ENCODE measurements at regions not wholly inside any gene's neighbourhood (a gene's known extent, or its start where the extent isn't known, plus 50 kb on each side); places are given as distances from the start of the nearest gene placed in this dataset.

DNA sequence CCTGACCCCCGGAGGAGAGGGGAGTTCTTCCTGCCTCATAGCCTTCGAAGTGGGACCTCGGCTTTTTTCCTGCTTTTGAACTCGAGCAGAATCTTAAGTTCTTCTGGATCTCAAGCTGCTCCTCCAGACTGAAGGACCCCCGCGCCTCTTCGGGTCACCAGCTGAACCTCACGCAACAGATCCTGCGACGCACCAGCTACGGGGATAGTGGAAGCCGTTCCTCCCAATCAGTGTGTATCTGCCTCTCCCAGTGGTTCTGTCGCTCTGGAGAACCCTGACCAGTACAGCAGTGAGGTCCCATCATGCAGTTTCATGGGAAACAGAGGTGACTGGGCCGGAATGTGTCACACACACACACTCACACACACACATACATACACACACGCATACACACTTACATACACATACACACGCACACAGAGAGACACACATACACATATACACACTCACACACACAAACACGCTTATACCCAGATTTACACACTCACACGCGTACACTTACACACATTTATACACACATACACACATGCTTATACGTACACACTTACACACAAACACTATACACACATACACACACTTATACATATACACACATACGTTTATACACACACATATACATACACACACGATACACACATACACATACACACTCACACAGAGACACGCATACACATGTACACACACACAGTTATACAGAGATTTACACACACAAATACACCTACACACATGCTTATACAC, 170.0 kb downstream of the TTLL2 start:
- DNase-seq = no peak

DNA sequence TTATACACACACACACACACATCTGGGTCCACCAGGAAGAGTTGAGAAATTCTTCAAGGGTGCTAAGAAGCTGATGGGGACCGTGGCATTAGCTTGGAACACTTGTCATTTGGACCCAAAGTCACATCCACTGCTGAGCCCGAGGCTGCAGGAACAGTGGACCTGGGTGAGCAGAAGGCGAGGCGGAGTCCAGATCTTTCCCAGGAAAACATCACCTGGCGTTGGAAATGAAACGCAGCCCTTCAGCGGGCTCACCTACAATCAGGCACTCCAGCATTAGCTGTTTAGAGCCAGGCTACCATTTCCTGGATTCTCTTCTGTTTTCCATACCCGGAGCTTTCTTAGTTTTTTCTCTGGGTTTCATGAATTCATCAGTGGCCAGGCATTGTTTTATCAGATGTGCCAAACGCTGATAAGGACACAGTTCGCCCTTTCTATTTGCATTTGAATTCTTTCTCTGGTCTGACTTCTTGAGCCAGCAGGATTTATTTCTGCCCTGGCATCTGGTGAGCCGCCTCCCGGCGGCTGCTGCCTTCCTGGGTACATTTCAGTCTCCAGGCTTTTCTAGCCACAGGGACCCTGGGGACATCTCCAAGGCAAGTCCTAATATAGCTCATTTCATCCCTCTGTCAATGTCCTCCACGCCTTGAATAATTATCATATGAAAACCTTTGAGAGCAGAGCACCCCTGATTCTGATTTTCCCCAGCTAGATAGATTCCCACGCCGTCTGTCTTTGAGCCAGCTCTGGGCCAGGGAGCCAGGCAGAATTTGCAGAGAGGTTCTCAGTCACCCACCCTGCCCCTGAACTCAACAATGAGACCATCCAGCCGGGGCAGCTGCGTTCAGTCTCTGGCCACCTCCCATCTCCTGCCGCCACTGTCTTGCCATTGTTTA, 170.9 kb downstream of the TTLL2 start:
- no peak for DNase-seq

DNA sequence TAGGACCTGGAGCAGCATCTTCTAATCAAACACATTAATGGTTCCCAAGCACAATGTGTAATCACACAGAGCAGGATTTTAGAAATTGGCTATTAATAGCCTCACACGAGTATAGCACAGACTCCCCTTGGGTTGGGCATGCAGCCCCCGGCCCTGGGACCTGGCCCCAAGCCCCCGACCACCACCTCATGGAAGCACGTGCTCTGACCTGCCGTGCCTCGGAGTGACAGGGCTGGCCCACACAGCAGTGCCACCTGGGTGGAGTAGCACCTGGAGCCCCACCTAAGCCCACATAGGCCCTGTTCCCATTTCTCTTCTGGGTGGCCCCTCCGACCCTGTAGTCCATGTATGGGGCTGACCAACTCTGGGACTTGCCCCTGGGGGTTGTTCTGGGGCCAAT, 171.8 kb downstream of the TTLL2 start:
- DNase-seq = no peak

DNA sequence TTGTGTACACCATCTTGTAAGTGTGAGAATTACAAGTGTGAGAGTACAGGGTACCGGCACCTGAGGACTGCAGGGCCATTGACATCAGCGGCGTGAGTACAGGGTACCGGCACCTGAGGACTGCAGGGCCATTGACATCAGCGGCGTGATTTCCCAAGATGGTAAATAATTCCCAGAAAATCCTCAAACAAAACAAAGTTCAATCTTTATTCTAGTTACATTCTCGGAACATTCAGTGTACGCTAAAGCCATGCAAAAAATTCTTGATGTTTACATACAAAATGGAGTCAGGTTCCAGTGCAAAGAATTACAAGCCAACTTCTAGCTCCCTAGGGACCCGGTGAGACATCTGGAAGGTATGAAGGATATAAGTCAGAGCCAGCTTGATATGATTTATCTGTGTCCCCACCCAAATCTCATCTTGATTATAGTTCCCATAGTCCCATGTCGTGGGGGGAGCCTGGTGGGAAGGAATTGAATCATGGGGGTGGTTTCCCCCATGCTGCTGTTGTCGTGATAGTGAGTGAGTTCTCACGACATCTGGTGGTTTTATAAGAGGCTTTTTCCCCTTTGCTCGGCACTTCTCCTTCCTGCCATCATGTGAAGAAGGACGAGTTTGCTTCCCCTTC, 172.7 kb downstream of the TTLL2 start:
- DNase-seq = no peak

DNA sequence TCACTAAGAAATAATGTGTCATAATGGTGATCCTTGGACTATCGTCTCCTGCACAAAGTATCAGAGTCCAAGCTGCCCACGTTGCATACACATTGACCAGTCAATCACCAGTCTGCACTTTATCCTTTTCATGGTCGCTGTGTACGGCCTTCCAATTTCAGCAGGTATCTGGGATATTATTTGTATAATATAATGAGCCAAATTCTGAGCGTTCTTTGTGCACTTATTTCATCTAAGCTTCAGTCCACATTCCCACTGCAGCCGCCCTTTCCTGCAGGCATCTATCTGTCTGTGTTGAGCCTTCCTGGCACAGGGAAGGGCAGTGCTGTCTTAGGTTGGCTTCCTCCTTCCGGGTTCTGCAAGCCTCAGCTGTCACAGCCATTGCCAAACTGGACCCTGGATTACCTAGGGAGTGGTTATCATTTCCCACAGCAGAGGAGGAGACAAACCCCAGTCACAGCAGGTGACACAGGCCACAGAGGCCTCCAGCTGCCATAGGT, 174.3 kb downstream of the TTLL2 start:
- DNase-seq = no peak

DNA sequence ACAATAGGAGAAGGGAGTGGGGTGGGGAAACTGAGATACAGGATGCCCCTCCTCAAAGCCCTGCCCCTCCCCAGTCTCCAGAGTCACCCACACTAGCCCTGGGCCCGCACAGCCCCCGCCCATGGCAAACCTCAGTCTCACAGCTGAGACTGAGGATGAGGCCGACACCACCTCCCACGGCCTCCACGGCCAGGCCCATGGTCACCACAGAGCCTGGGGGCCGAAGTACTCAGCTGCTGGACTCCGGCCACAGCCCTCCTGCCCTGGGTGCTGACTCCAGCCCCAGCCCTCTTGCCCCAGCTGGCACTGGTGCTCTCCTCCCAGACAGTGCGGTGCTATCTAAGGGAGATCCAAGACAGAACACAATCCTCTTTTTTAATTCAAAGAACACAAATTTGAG, 176.1 kb downstream of the TTLL2 start:
- no peak for DNase-seq

DNA sequence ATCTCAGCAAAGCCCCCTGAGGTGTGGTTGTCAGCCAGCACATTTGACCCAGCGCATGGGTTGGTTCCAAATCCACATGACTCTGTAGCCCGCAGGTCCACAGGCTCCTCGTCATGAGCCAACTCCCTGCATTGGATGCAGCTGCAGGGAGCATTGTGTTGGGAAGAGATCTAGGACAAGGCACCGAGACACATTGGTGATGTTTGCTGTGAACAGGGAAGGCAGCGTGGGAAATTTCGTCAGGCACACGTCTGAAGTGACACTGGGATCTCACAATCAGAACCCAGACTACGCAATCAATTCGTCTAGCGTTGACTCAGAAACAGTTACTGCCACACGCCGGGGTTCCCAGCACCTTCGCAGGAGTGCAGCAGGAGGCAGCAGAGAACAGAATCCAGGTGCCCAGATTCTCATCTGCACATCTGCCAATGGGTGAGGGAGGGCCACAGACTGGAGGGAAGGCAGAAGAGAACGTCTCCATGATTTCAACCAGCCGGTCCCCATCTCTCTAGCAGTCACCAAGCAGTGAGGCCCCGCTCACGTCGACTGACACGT, 177.0 kb downstream of the TTLL2 start:
- no peak for DNase-seq

DNA sequence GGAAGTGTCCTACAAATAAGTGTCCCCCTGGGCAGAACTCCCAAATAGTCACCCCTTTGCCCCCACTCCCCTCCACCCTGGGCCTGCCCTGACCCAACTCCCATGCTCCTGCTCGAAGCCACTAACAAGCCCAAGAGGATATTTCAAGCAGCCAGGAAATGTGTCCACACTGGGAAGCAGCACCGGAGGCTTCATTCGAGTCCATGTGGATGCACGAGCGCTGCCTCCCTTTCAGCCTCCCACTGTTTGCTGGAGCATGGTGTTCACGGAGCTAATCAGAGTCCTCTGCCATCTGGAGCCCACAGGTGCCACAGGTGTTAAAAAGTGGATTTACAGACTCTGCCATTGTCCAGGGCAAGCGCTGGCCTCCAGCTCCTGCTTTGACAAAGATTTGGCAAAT, 177.6 kb downstream of the TTLL2 start:
- DNase-seq = no peak

DNA sequence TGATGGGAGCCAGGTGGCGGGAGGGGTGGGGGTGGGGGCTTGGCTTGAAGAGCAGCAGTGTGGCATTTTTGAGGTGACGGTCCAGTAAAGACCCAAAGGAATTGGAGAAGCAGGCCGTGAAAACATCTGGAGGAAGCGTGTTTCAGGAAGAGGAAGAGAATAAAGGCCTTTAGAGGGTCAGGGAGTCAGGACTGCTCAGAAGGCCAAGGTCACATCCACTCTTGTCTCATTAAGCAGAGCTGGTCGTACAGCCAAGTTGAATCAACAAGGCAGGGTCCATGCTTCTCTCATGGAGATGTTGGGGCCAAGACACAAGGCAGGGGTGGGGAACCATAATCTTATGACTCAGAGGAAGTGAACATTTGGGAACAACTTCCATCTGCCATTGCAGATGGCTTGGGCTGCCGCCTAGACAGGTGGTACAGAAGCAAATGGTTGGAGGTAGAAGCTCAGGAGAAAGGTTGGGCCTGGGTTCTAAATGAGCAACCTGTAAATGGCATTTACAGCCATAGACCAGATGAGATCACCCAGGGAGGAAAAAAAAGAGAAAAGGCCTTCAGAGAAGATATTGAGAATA, 179.6 kb downstream of the TTLL2 start:
- no peak for DNase-seq

DNA sequence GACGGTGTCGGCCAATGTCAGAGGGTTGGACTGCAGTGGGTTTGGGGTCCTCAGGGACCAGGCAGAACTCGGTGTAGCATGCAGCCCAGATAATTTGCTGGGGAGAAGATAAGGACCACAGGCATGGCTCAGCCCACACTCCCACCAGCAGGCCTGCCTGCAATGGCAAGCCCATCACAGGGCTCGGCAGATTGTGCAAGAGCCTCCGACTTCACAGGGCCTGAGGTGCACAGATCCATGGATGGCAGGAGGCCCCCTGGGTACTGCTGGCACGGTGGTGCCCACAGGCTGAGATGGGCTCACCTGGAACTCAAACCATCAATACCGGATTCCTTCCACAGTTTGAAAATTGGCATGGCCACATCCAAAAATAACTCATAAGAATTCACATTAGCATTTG, 180.3 kb downstream of the TTLL2 start:
- DNase-seq = no peak

DNA sequence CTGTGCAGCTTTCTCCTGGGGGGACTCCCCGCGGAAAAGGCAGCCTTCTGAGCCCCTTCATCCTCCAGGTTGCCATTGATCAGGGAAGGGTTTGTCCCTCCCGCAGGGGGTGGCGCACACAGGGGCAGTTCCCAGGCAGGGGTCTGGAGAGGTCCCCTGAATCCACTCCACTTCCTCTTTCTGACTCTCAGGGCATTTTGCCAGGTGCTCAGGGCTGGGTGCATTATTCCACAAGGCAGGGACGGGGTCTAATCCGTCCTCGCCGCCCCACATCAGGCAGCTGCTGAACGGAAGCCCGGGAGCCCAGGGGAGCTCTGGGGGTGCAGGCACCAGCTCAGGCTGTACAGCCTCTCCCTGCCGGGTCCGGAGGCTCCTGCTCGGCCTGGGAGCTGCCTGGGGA, 180.9 kb downstream of the TTLL2 start:
- DNase-seq = no peak

DNA sequence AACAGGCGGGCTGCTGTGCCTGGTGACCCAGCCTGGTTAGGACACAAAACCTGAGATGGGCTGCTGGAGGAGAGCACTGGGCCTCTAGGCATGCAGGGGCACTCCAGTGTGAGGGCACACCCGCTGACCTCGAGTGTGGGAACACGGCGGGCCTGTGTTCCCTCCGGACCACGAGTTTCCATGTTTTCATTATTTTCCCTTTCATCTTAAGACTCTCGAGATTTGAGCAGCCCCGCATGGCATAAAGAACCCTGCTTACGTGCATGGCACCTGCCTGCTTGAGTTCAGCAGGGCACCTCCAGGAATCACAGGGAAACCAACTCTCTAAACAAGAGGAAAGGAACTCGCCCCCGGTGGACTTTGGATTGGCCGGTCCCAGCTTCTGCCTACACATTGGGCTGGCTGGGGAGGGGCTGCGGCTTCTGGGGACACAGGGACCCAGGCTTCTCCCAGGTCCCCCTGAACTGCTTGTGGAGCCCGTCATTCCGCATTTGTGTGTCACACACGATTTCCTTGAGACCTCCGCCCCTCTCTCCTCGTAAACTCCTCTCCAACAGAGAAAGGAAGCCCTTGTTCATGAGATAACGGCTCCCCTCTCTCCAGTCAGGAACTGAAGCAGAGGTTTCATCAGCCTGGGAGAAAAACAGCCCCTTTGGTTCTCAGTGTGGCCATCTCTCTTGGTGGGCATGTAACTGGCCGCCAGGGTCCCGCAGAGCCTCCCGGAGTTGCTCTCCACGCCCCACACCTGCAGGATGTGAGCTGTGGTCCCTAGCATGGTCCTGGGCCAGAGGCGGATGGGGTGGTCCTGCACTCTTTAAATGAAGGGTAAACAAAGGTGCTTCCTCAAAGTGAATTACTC, 181.8 kb downstream of the TTLL2 start:
- DNase-seq = no peak

DNA sequence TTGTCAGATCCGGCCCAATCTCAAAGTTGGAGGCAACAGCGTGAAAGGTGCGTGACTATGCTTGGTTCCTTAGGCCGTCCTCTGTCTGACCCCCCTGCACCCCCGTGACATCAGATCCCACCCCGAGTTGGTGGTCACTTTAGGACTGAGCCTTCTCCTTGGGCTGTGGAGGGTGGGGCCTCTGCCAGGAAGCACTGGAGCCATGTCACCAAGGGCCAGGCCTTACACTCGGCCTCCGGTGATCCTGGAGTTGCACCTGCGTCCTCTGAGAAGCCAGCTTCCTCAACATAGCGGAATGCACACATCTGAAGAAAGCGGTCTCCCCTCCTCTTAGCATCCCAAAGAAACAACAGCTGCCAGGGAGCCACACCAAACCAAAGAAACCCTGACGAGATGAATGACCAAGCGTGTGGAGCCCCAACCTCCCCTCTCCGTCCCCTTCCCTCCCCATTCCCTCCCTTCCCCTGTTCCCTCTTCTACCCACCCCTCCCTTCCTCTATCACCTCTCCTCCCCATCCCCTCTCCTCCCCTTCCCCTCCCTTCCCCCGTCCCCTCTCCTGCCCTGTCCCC, 182.6 kb downstream of the TTLL2 start:
- no peak for DNase-seq

DNA sequence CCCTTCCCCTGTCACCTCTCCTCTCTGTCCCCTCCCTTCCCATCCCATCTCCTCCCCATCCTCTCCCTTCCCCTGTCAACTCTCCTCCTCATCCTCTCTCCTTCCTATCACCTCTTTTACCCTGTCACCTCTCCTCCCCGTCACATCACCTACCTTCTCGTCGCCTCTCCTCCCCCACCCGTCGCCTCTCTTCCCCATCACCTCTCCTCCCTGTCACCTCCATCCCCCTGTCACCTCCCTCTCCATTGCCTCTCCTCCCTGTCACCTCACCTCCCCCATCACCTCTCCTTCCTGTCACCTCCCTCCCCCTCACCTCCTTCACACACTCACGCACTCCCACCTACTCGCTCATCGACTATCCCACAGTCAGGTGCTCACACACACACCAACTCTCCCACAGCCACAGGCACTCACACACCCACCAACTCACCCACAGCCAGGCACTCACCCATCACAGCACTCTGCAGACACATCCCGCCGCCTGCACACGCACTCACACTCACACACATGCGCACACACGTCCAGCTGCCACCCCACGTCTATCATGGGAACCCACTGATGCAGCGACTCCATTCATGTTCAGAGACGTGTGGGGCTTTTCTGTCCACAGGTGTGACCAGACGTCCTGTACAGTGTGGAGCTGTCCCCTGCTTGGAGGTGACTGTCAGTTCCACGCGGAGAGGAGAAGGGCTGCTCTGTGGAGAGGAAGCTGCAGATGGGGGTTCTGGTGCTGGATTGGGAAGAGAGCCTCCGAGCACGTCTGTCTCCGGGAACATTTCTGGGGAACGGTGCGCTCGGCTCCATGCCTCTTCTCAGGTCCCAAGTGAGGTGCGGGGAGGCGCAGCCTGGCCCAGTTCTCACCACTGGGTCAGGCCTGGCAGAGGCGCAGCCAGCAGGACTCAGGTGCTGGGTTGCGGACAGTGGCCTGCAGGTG, 184.3 kb downstream of the TTLL2 start:
- no peak for DNase-seq

DNA sequence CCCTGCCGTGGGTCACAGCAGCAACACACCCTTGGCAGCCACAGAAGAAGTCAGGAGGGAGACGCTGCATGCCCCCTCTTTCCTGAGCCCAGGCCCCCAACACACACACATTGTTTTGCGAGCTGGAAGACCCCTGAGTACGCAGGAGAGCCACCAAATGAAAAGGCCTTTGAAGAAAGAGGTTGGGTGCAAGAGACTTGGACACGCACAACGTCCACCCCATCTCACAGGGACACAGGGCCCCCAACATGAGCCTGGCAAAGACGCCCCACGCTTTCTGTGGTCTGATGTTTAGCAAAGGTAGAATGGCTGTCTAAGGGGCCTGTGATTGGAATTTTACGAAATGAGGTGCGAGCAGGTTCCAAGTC, 185.0 kb downstream of the TTLL2 start:
- DNase-seq = no peak

DNA sequence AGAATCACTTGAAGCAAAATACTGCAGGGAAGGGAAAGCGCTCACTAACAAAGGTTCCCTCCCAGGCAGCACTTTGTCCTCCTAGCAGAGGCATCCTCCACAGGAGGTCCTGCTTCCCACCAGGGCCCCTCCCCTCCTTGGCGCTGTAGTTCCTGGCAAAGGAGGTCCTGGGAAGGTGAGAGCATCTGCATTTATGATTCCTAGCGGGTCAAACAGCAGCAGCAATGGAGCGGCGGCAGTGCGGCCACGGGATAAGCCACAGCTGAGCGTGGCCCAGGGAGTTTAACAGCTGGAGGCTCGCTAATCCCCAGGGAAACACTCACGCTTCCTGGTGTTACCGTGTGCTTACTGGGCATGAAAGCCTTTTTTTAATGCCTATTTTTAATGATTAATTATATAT, 185.8 kb downstream of the TTLL2 start:
- no peak for DNase-seq

DNA sequence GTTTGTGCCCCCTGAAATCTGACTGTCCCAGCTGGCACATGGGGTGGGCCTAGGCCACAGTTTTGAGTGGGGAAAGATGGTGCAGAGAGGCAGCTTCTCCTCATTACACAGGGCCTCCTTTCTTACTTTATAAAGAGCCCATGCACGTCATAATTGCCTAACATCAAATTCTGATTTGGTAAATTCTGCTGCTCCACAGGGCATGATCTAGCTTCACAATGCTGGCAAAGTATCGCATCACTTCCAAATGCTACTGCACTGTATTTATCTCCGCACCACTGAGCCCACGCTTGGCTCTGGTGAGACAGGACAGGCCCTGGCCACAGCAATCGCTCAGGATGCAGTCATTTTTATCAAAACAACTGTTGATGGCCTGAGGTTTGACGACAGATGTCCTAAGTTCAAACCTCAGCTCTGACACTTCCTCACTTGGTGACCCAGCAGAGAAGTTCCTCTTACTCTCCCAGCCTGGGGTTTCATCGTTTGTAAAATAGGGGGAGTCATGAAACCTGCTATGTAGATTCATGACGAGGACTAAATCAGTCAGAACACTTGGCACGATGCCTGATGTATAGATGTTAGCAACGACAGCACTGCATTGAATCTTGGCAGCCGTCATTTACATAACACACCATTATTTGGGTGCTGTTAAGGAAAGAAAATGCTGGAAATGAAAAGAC, 187.9 kb downstream of the TTLL2 start:
- DNase-seq = no peak

DNA sequence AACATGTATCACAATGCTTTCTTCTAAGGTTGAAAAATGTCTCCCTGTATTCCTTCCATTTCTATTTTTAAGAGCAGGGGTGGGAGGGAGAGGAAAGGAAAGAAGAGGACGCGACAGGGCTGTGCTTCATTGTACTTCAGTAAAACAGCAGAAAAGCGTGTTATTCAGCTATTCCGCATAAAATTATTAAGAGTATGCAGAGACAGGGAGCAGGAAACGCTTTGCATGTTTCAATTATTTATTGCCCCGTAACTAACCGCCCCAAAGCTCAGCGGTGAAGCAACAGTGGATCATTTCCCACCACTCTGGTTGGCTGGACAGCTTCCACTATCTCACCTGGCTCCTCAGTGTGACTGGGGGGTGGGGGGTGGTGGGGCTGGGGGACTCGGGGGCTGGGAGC, 188.9 kb downstream of the TTLL2 start:
- no peak for DNase-seq

DNA sequence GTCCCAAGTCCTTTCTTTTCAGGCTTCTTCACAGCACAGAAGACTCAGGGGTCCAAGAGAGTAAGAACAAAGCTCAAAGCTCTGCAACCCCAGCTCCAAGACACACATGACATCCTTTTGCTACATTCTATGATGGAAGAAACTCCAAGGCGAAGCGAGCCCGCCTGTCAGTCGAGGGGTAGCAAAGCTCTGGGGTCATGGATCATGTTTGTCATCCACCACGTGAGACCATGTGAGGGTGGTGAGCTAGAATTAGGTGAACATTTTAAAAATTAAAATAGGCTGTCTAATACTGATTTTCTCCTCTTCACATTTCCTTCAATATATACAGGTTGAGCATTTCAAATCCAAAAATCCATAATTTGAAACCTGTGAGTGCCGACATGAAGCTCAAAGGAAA, 189.6 kb downstream of the TTLL2 start:
- no peak for DNase-seq

Data from right forelimb (tissue), 1 donor.